DMS153 (cell line): ENCODE measurements at regions not wholly inside any gene's neighbourhood (a gene's known extent, or its start where the extent isn't known, plus 50 kb on each side); places are given as distances from the start of the nearest gene placed in this dataset.

Experiments
- DNase-seq: peaks from one replicate; lab custom pipeline; 2025; lab: John Stamatoyannopoulos, UW

DNA sequence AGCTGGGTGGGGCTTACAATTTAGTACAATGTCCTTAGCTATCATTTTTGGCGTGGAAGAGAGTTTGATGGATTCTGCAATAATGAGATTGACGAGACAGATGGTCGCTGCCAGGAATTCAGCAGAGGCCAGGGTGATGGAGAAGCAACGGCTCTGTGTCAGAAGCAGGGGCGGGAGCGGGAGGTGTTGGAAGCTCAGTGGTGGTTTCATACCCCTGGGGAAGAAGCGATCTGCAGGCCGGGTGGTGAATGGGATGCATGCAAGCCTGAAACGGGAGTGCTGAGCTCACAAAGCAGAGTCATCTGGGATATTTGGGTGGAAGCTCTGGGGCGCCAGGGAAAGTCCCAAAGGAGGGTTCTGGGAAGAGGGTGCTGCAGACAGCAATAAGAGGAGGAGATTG is 370.8 kb downstream of the ZNF536 start:
- no peak for DNase-seq

DNA sequence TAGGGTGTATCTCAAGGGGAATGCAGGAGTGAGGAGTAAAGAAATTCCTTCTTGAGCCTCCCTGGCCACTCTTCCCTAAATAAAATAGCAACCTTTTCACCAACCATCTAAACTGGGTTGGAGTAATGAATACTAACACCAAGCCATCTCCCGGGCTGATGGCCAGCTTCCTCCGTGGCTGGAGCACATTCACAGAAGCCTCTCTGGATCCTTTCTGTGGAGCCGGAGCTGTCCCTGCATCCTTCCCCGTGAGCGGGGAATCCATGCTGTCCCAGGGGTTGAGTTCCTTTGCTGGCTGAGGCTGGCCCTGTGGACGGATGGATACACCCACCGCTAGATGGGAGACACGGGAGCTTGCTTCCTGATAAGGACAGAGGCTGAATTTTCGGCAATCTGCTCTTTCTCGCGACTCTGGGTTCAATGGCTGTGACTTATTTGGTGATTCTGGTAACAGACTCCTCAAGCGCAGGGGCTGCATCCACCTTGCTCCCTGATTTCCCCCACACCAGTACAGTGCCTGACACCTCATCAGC is 370.3 kb downstream of the ZNF536 start:
- DNase-seq, result no peak

DNA sequence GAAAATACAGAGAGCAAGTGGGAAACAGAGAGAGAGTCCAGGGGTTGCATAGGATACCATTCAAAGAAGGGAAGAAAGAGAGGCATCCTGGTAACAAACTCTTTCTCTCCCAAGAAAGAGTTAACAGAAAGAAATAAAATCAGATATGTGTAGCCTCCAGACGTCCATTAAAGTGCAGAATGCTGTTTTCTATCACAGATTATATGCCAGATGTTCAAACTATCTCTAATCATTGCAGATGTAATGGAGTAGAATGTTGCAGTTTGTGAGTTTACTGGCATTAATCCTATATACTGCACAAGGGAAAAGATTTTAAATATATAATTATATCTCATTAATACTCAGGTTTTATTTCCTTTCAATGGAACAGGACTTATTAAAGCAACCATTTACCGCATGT is 369.4 kb downstream of the ZNF536 start:
- DNase-seq, result no peak

DNA sequence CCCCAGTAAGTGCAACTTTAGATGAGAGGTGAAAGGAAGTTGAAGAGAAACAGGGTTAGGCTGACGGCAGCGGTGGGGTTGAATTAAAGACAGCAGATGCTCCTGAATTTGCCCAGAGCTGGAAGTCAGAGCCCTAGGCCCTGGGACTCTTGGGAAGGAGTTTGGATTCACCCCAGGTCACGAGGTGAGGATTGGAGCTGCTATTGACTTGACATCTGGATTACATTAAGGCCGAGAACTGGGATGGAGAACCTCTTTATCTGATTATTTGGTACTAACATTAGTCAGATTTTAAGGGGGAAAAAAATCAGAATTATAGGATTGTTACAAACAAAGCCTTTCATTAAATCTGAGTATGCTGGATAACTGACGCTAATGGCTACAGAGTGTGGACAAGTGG is 367.2 kb downstream of the ZNF536 start:
- DNase-seq, result no peak

DNA sequence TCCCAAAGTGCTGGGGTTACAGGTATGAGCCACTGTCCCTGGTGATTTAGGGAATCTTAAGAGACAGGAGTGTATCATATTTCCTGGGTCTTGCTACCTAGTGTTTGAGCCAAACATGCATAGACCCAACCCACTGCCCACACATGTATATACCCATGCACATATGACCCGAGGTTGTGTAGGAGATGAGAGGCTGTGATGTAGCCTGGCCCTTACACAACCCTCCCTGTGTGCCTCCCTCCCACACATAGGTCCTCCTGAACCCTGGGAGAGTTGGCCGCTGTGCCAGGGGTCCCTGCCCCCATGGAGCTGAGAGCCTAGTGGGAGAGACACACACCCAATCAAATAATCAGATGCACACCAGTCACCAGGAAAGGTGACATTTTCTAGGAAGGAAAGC is 365.9 kb downstream of the ZNF536 start:
- no peak for DNase-seq

DNA sequence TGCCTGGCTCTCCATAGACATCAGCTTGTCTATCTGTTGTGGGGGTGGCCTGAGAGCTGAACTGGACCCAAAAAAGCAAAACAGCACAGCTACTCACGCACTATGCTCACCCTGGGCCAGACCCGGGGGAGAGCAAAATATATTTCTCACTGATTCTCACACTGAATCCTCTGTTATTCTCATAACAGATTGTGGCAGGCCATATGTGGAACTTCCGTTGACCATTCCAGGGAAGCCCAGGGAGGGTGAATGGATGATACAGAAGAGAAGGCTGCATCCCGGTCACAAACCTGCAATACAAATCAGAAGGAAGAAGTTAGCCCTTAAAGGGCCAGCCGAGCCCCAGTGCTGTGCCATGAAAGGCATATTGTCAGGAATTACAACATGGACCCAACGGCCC is 362.5 kb downstream of the ZNF536 start:
- no peak for DNase-seq

DNA sequence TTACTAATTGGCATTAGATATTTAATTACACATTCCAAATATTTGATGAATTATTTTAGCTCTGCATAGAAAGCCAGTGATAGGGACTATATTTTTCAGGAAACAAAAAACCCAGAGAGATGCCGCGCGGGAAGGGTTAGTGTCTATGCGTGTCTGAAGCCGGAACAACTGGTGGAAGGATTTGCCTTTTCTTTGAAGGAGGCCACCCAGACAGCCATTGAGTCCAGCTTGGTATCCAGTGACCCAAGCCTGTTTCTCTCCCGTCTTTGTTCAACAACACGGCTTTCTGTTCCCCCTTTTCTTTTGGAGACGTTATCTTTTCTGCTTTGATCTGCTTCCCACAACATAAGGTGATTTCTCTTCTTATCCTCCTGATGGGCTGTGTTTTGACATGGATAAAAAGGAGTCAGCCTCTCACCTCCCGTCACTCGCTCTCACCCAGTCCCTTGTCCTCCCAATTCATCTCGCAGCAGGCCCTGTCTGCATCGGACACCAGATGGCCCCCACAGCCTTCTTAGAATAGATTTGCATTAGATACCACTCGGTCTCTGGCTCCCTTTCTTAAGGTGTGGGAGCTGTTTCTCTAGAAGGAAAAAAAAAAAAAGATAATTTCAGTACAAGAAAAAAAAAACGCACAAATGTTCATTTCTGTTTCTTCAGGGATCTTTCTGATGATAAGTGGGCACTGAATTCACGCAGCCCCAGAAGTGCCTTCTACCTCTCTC is 361.8 kb downstream of the ZNF536 start:
- DNase-seq, result no peak

DNA sequence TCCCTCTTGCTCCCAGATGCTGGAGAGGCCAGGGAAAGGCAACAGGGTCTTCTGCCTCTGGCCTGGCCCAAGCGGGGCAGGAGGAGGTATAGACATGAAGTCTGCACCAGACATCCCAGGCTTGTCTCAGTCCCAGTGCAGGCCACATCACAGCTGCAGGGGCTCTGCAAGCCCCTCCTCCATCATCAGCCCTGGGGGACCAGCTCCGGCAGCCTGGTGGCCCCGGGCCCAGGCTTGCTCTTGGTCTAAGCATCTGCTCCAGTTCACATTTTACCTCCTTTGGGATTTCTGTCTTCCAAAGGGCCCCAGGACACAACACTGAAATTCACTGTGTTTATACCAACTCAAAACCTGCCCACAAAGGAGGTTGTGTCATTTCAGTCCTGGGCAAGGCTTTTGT is 359.4 kb downstream of the ZNF536 start:
- no peak for DNase-seq

DNA sequence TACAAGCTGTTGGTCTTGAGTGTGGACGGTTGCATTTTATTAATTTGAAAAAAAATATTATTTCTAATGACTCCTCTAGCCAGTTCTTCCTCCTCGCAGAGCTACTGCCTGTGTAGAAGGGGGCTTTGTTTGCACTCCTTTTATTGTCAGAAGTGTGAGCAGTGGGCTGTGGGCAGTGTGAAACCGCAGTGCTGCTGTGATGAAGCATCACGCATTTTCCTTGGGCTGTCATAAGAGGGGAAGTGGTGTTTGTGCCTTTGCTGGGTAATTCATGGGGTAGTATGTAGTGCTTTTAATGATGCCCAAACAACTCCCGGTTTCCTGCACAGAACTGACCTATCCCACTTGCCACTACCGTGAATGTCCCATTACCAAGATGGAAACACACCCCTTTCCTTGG is 357.3 kb downstream of the ZNF536 start:
- DNase-seq, result no peak

DNA sequence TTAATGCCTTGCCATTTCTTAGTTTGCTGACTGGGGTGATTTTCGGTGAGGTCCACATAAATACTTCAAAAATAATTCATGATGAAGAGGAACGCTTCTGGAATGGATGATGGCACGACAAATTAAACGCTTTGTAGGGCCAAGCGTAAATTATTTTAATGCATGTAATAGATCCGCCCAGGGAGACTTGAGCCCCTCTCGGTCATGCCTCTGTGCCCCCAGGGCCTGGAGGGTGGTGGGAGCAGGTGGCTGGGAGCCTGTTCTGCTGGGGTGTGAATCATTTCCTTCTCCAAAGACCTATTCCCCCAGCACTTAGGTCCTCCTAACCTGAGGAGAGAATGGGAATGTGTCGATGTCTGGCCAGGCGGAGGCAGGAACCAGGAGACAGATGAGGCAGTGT is 350.6 kb downstream of the ZNF536 start:
- DNase-seq, result no peak

DNA sequence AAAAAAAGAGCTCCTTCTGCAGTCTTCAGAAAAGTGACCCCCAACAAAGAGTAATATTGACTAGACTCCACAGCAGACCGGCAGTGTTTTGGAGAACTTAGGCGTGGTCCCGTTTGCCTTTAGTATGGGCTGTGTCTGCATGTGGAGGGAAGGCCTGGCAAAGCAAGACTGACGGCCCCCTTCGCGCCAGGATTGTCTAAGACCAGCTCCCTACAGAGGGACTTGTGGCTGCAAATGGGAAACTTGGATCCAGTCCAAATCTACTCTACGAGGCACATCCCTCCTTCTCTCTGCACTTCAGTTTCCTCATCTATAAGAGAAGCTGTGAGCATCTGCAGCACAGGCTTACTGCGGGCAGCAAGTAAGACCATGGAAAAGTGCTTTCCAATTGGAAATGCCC is 350.0 kb downstream of the ZNF536 start:
- no peak for DNase-seq

DNA sequence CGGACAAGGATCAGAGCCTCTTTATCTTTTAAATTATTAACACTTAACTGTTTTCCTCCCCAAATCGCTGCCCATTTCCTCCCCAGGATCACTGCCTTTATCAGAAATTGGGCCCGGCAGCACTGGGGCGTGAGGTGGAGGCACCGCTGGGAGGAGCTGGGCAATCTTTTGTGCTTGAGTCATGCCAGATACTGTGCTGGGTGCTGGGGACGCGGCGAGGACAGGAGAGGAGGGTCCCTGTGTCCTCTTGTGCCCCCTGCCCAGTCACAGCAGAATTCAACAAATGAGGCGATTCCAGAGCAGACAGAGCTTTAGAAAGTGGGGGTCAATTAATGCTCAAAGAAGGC is 347.8 kb downstream of the ZNF536 start:
- no peak for DNase-seq

DNA sequence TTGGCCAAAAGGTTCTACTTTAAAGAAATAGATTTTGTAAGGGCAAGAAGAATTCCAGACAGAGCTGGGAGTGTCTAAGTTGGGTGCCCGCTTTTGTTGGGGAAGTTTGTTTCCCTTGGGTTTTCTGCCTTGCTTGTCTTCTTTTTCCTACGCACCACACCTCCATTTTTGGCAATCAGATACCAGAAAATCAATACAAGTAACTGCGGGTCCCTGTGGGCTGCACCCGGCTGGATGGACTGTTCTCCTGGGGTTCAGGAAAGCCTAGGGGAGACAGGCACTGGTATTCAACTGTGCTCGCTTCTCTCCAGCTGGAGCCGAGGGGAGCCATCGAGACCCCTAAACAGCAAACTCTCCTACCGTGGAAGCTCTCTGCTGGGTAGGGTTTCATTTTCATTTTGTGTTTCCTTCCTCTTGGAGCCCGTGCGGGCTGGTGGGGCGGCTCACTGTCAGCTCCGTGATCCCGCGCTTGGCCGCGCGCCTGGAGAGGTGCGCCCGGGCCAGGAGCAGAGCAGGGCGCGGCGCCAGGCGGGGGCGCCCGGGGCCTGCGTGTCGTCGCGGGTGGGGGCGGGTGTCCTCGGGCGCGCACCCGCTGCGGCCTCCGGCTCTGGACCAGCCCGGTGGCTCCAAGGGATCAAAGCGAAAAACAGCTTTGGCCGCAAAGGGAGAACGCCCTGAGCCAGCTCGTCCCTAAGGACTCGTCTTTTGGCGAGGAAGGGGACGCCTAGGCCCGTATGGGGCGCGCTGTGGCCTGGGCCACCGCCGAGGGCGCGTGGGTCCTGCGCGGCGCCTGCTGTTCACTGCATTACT is 347.2 kb downstream of the ZNF536 start:
- no peak for DNase-seq

DNA sequence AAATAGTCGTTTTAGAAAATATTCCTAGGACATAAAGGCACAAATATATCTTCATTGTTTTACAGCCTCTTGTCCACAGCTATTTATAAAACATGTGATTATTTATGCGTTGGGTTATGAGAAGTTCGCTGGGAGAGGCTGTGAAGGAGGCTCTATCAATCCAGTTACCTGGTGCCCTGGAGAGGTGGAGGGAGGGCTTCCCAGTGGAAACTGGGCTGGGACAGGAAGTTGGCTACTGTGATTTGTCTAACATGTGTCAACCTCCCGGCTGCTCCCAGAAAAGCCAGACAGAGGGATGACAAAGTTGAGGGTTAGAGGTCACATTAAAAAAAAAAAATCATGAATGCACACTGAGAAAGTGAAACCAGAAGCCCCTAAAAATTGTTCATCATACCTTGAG is 346.5 kb downstream of the ZNF536 start:
- DNase-seq, result no peak

DNA sequence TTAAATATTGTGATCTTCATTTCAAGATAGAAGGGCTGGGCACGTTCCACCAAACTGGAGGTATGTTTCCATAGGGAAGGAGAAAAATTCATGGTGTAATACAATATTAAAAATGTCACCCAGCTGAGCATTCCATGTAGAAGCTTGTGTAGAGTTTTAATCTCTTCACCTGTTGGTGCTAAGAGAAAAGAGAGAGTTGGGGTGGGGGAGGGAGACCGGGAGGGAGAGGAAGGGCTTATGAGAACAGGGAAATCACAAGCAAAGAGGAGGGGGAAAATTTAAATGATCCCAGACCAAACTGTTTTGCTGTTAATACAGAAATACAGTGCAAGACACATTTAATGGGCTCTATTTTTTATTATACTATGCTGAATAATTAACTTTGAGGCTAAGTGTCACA is 345.8 kb downstream of the ZNF536 start:
- DNase-seq, result no peak

DNA sequence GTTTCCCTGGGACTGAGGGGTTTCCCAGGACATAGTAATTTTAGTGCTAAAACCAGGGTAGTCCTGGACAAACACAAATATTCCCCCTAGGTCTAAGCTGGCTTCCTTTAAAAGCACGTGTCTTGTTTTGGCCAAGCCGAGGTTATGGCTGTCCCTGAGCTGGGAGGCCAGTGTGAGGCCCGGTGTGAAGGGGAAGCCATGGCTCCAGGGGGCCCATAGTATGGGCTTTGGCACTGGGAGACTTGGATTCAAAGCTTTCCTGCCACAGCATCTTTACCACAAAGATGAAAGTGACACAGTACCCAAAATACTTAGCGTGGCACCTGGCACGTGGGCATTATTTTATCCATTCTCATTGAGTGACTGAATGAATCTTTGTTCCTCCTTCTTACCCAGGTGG is 345.2 kb downstream of the ZNF536 start:
- no peak for DNase-seq

DNA sequence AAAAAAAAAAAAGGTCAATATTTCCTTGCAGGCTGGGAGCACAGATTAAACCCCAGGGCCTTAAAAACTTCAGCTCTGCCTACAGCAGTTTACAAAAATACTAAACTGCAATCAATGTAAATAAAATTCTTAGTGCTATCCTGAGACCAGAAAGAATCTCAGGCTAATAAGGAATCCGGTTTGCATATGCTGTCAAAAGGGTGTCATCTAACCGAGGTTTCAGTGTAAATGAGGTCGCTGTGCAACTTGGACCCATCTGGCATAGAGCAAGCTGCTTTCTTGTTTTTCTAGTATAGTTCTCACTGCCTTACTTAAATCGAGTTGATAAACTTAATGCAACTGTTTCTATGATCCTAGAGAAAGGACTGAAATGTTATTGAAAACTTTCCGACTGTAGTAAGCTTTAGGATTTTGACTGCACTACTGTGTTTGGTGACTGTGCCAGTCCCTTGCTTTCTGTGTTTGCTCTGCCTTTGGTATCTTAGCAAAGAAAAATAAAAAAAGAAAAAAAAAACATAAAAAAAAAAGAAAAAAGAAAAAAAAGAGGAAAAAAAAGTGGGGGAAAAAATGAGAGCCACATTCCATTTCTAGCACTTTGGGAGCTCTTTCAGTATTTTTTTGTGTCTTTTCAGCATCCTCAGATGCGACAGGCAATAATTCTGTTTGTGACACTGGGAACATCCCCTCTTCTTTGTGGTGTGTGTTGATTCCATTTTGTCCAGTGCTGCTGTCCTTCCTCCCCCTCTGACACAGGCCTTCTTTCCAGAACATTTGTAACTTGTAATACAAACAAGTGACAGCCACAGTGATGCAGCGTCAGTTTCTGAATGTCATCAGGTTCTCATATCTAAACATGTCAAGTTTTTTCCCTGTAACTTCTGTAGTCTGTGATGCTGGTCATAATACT is 340.5 kb downstream of the ZNF536 start:
- no peak for DNase-seq

DNA sequence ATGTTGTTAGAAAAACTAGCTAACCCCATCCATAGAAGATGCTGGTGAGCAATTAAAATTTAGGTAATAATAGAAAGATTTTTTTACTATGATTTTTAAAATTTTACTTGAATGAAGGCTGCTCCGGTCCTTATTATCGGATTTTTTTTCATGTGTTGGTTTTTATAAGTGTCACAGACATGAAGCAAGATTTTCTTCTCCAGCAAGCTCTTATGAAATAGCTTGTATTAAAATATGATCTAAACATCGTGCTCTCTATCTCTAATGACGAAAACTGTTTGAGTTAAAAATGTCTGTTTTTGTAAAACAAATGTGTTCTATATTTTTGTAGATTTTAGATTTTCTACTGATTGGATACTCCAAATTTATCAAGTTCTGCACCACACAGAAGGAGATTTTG is 339.6 kb downstream of the ZNF536 start:
- DNase-seq, result no peak

DNA sequence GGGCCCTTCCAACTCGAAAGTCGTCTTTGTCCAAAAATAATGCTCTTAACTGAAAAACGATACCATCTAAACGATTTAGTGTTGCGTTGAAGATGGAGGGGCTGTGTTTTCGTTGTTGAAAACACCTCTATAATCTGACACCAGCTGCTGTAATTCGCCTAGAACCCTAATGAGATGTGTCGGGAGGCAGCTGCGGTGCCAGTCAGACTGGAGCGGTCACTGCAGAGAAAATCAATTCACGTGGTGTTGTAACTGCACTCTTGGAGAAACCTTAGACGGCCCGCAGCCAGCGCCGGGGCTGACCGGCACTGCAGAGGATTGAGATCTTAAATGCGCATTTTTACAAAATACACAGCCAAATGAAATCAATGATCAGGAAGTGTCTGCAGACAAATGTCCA is 339.1 kb downstream of the ZNF536 start:
- DNase-seq, result no peak

DNA sequence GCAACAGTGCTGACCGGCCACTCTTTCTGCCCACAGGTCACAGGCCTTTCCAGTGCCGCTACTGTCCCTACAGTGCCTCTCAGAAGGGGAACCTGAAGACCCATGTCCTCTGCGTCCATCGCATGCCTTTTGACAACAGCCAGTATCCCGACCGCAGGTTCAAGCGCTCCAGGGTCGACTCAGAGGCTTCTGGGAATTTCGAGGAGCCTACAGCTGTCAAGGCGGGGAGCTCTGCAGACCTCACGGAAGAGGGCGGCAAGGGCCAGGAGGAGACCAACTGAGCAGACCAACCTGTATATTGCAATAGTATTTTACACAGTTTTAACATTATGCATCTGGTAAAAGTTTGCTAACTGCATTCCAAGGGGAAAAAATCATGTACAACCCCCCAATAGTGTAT is 338.5 kb downstream of the ZNF536 start:
- DNase-seq, result no peak

DNA sequence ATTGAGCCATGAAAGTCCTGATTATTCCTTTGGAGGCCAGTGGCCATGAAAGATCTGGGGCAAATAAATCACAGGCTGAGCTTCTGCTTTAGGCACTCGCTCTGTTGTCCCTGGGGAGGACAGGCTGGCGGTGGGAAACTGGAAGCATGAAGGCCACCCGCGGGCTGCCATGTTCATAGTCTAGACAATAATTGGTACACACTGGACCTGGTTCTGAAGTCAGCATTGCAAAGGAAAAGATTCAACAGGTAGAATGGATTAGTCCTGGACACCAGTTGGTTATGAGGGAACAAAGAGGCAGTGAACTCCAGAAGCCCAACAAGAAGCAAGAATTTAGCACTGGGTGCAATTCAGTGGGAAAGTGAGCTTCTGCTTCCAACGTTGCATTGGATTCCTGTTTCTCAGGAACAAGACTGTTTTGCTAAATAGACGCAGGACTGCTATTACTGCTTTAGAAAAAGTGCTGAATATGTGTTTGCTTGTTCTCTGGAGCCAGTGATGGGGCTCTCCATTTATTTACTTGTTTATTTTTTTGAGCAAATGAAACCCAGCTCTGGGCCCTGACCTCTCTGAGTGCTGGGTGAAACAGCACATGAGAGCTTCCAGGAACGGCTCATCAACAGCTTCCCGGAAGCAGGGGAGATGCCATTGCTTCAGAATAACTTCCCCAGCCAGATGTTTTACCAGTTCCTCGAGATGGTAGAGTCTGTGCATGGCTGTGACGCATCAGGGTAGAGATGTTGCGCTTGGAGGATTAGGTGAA is 336.4 kb downstream of the ZNF536 start:
- no peak for DNase-seq
